ENCODE measurements at regions not wholly inside any gene's neighbourhood (a gene's known extent, or its start where the extent isn't known, plus 50 kb on each side); places are given as distances from the start of the nearest gene placed in this dataset.

- dilution Hi-C loops (cut with MboI; ENCODE audit: extremely low pct_ligation_motif_present, low sequenced_read_pairs): no loop called here
Measured at GRCh38 chr1:181394766-181395165, 88.6 kb upstream of the CACNA1E start.

GRCh38 chr1:181396171-181396670, 87.1 kb upstream of the CACNA1E start:
- no peak for DNase-seq (ENCODE audit: low read depth, low spot score)
- Histone ChIP-seq H3K9me1 (ENCODE audit: control insufficient read depth, extremely low read depth, insufficient read depth, low read length) (no peaks in the 10 kb centered on the region), H2AFZ (ENCODE audit: control insufficient read depth, low read length) (no peak overlapping the region), H3K9me3 (ENCODE audit: control insufficient read depth, low read depth, low read length) (no peaks in the 10 kb centered on the region), H3K27ac (ENCODE audit: control insufficient read depth, insufficient read depth, low read length) (no peak overlapping the region), H3K4me1 (ENCODE audit: control insufficient read depth, extremely low read depth, insufficient read depth, low read length) (no peaks in the 10 kb centered on the region), H3K4me3 (ENCODE audit: control insufficient read depth in 2 of 3, extremely low read depth in 1 of 3, insufficient read depth in 2 of 3, low read depth in 1 of 3, low read length in 3 of 3) (no peak overlapping the region), H3K36me3 (ENCODE audit: control insufficient read depth in 2 of 2, extremely low read depth in 1 of 2, insufficient read depth in 2 of 2, low read length in 2 of 2) (no peaks in the 10 kb centered on the region), H3K79me2 (ENCODE audit: control insufficient read depth, insufficient read depth, low read length) (no peaks in the 10 kb centered on the region), H3K4me2 (ENCODE audit: control insufficient read depth, extremely low read depth, insufficient read depth, low read depth, low read length) (no peak overlapping the region), H3K27me3 (ENCODE audit: control insufficient read depth, extremely low read depth, insufficient read depth, low read length) (peaks cover 14% of the 10 kb centered on the region), H4K20me1 (ENCODE audit: control insufficient read depth, extremely low read depth, insufficient read depth, low read length) (no peaks in the 10 kb centered on the region), H3K9ac (ENCODE audit: control insufficient read depth, extremely low read depth, insufficient read depth, low read length) (no peak overlapping the region)
- no peak for TF ChIP-seq CTCF (optimal IDR thresholded peaks at IDR 0.05 in 1 of 3, IDR thresholded peaks at IDR 0.05 in 1 of 3, conservative IDR thresholded peaks at IDR 0.05 in 1 of 3; ENCODE audit: extremely low read depth in 1 of 3, insufficient read depth in 2 of 3, low read length in 3 of 3)
- no peak for TF ChIP-seq EZH2 (IDR thresholded peaks at IDR 0.05; ENCODE audit: low read length)
- dilution Hi-C loops (cut with MboI; ENCODE audit: extremely low pct_ligation_motif_present, low sequenced_read_pairs): no loop called here
- FAIRE-seq: no peak

More at GRCh38 chr1:181394766-181395165, 88.6 kb upstream of the CACNA1E start:
- Histone ChIP-seq H3K4me1 (ENCODE audit: control insufficient read depth, extremely low read depth, insufficient read depth, low read length) (no peaks in the 10 kb centered on the region), H3K9me3 (ENCODE audit: control insufficient read depth, low read depth, low read length) (no peaks in the 10 kb centered on the region), H3K4me2 (ENCODE audit: control insufficient read depth, extremely low read depth, insufficient read depth, low read depth, low read length) (no peak overlapping the region), H3K9ac (ENCODE audit: control insufficient read depth, extremely low read depth, insufficient read depth, low read length) (no peak overlapping the region), H2AFZ (ENCODE audit: control insufficient read depth, low read length) (no peak overlapping the region), H3K4me3 (ENCODE audit: control insufficient read depth in 2 of 3, extremely low read depth in 1 of 3, insufficient read depth in 2 of 3, low read depth in 1 of 3, low read length in 3 of 3) (no peak overlapping the region), H3K9me1 (ENCODE audit: control insufficient read depth, extremely low read depth, insufficient read depth, low read length) (no peaks in the 10 kb centered on the region), H3K36me3 (ENCODE audit: control insufficient read depth in 2 of 2, extremely low read depth in 1 of 2, insufficient read depth in 2 of 2, low read length in 2 of 2) (no peaks in the 10 kb centered on the region), H3K79me2 (ENCODE audit: control insufficient read depth, insufficient read depth, low read length) (no peaks in the 10 kb centered on the region), H3K27me3 (ENCODE audit: control insufficient read depth, extremely low read depth, insufficient read depth, low read length) (peaks cover 7% of the 10 kb centered on the region), H4K20me1 (ENCODE audit: control insufficient read depth, extremely low read depth, insufficient read depth, low read length) (no peaks in the 10 kb centered on the region), H3K27ac (ENCODE audit: control insufficient read depth, insufficient read depth, low read length) (no peak overlapping the region)
- DNase-seq (ENCODE audit: low read depth, low spot score) (no peak), FAIRE-seq (no peak)
- no peak for TF ChIP-seq EZH2 (IDR thresholded peaks at IDR 0.05; ENCODE audit: low read length)

- no peak overlapping the region for H3K27ac ChIP-seq (ENCODE audit: control insufficient read depth, insufficient read depth, low read length)
- H3K4me1 ChIP-seq (ENCODE audit: control insufficient read depth, extremely low read depth, insufficient read depth, low read length): no peaks in the 10 kb centered on the region
- H3K9me3 ChIP-seq (ENCODE audit: control insufficient read depth, low read depth, low read length): no peaks in the 10 kb centered on the region
- dilution Hi-C loops (cut with MboI; ENCODE audit: extremely low pct_ligation_motif_present, low sequenced_read_pairs): no loop called here
- TF ChIP-seq EZH2 (IDR thresholded peaks at IDR 0.05; ENCODE audit: low read length): no peak
- TF ChIP-seq CTCF (optimal IDR thresholded peaks at IDR 0.05 in 1 of 3, IDR thresholded peaks at IDR 0.05 in 1 of 3, conservative IDR thresholded peaks at IDR 0.05 in 1 of 3; ENCODE audit: extremely low read depth in 1 of 3, insufficient read depth in 2 of 3, low read length in 3 of 3): no peak
- no peak overlapping the region for H3K9ac ChIP-seq (ENCODE audit: control insufficient read depth, extremely low read depth, insufficient read depth, low read length)
- H3K4me2 ChIP-seq (ENCODE audit: control insufficient read depth, extremely low read depth, insufficient read depth, low read depth, low read length): no peak overlapping the region
- no peaks in the 10 kb centered on the region for H3K9me1 ChIP-seq (ENCODE audit: control insufficient read depth, extremely low read depth, insufficient read depth, low read length)
- peaks cover 14% of the 10 kb centered on the region for H3K27me3 ChIP-seq (ENCODE audit: control insufficient read depth, extremely low read depth, insufficient read depth, low read length)
- FAIRE-seq: no peak
- H3K36me3 ChIP-seq (ENCODE audit: control insufficient read depth in 2 of 2, extremely low read depth in 1 of 2, insufficient read depth in 2 of 2, low read length in 2 of 2): no peaks in the 10 kb centered on the region
- H4K20me1 ChIP-seq (ENCODE audit: control insufficient read depth, extremely low read depth, insufficient read depth, low read length): no peaks in the 10 kb centered on the region
- H3K4me3 ChIP-seq (ENCODE audit: control insufficient read depth in 2 of 3, extremely low read depth in 1 of 3, insufficient read depth in 2 of 3, low read depth in 1 of 3, low read length in 3 of 3): no peak overlapping the region
- H3K79me2 ChIP-seq (ENCODE audit: control insufficient read depth, insufficient read depth, low read length): no peaks in the 10 kb centered on the region
- DNase-seq (ENCODE audit: low read depth, low spot score): no peak
- H2AFZ ChIP-seq (ENCODE audit: control insufficient read depth, low read length): no peak overlapping the region
Measured at GRCh38 chr1:181396811-181397210, 86.5 kb upstream of the CACNA1E start.
